T-helper 1 cell treated with Interleukin-12 subunit alpha and Interleukin-12 subunit beta and Interleukin-4 antibody, amounts not matched to agents 30 ng/mL and 1 ng/mL, for 36 hours (primary cell): ENCODE measurements at regions not wholly inside any gene's neighbourhood (a gene's known extent, or its start where the extent isn't known, plus 50 kb on each side); places are given as distances from the start of the nearest gene placed in this dataset.

Experiments
- intact Hi-C: fragments of 100-400 bp; cut with micrococcal nuclease; formaldehyde crosslinking; loops from one replicate; pipeline ENCODE4 v1.15.1; 2024

GRCh38 chr1:106998431-106999002 is 58.0 kb upstream of the PRMT6 start:
- intact Hi-C loops, result no loop called here

- intact Hi-C loops, result no loop called here
Measured at GRCh38 chr1:107000902-107001301, 55.6 kb upstream of the PRMT6 start.

- intact Hi-C loops, result no loop called here
Measured at GRCh38 chr1:107003972-107004371, 52.5 kb upstream of the PRMT6 start.

- intact Hi-C loops, result no loop called here
Measured at GRCh38 chr1:107004421-107004820, 52.1 kb upstream of the PRMT6 start.
